SK-N-SH treated with all-trans-retinoic acid at 6 μM for 48 hours (cell line): ENCODE measurements at regions not wholly inside any gene's neighbourhood (a gene's known extent, or its start where the extent isn't known, plus 50 kb on each side); places are given as distances from the start of the nearest gene placed in this dataset.

Experiments used
- ATAC-seq: fragments of 200-7000 bp; cut with Tn5 transposase; 3 replicates; pipeline ENCODE4 v1.9.1; 2020; ENCODE audit warnings: mild to moderate bottlenecking, moderate library complexity
- ARNTL ChIP-seq: fragments of 450-650 bp; formaldehyde crosslinking; IDR thresholded peaks from 2 replicates; pipeline ENCODE4 v1.5.0; 2020; ENCODE audit warnings: low read depth, mild to moderate bottlenecking, moderate library complexity, borderline replicate concordance
- BACH2 ChIP-seq: fragments of 250-450 bp; sonication (Bioruptor Pico); IDR thresholded peaks from 2 replicates; pipeline ENCODE4 v1.9.0; 2021; ENCODE audit warnings: mild to moderate bottlenecking, borderline replicate concordance
- CSDC2 ChIP-seq: fragments of 250-450 bp; sonication (Bioruptor Pico); IDR thresholded peaks from 2 replicates; pipeline ENCODE4 v1.5.0; 2020; ENCODE audit warnings: mild to moderate bottlenecking, moderate library complexity
- ESRRG ChIP-seq: fragments of 250-450 bp; sonication (Bioruptor Pico); IDR thresholded peaks from 2 replicates; pipeline ENCODE4 v1.6.1; 2021; ENCODE audit warnings: mild to moderate bottlenecking
- ISL1 ChIP-seq: fragments of 250-450 bp; sonication (Bioruptor Pico); IDR thresholded peaks from 2 replicates; pipeline ENCODE4 v2.1.2; 2022; ENCODE audit warnings: mild to moderate bottlenecking, moderate library complexity
- OSR1 ChIP-seq: fragments of 250-450 bp; sonication (Bioruptor Pico); IDR thresholded peaks from 2 replicates; pipeline ENCODE4 v1.8.0; 2022; ENCODE audit warnings: moderate library complexity, mild to moderate bottlenecking, inconsistent platforms
- PPARA ChIP-seq: fragments of 250-450 bp; sonication (Bioruptor Pico); IDR thresholded peaks from 2 replicates; pipeline ENCODE4 v1.5.0; 2020; ENCODE audit warnings: mild to moderate bottlenecking, borderline replicate concordance
- RARB ChIP-seq: fragments of 250-450 bp; sonication (Bioruptor Pico); IDR thresholded peaks from 2 replicates; pipeline ENCODE4 v1.8.0; 2021; ENCODE audit warnings: mild to moderate bottlenecking, moderate library complexity
- SNAI2 ChIP-seq: fragments of 250-450 bp; sonication (Bioruptor Pico); IDR thresholded peaks from 2 replicates; pipeline ENCODE4 v1.5.0; 2020; ENCODE audit warnings: mild to moderate bottlenecking, moderate library complexity
- TCF4 ChIP-seq: fragments of 250-450 bp; sonication (Bioruptor Pico); IDR thresholded peaks from 2 replicates; pipeline ENCODE4 v1.8.0; 2021; ENCODE audit warnings: mild to moderate bottlenecking, moderate library complexity, borderline replicate concordance
- TOX ChIP-seq: fragments of 250-450 bp; sonication (Bioruptor Pico); IDR thresholded peaks from 2 replicates; pipeline ENCODE4 v1.8.0; 2021; ENCODE audit warnings: mild to moderate bottlenecking, moderate library complexity, borderline replicate concordance
- ZC3H10 ChIP-seq: fragments of 250-450 bp; sonication (Bioruptor Pico); IDR thresholded peaks from 2 replicates; pipeline ENCODE4 v1.5.1; 2021; ENCODE audit warnings: mild to moderate bottlenecking, moderate library complexity
- ZFP3 ChIP-seq: fragments of 250-450 bp; sonication (Bioruptor Pico); IDR thresholded peaks from 2 replicates; pipeline ENCODE4 v1.5.0; 2020; ENCODE audit warnings: mild to moderate bottlenecking, moderate library complexity
- ZFP30 ChIP-seq: fragments of 450-650 bp; formaldehyde crosslinking; IDR thresholded peaks from 2 replicates; pipeline ENCODE4 v1.5.0; 2022; ENCODE audit warnings: mild to moderate bottlenecking, moderate library complexity
- ZNF565 ChIP-seq: fragments of 450-650 bp; formaldehyde crosslinking; conservative IDR thresholded peaks from 2 replicates; pipeline ENCODE4 v1.5.0; 2020; ENCODE audit warnings: low read depth, mild to moderate bottlenecking, moderate library complexity
- ZNF70 ChIP-seq: fragments of 450-650 bp; formaldehyde crosslinking; IDR thresholded peaks from 2 replicates; pipeline ENCODE4 v1.5.0; 2020; ENCODE audit warnings: mild to moderate bottlenecking, moderate library complexity
- TF ChIP-seq, protein P1 (sequence below): fragments of 250-450 bp; sonication (Bioruptor Pico); IDR thresholded peaks from 2 replicates; pipeline ENCODE4 v1.8.0; 2021; ENCODE audit warnings: low read depth, mild to moderate bottlenecking, moderate library complexity, borderline replicate concordance
- TF ChIP-seq, protein P2 (sequence below): fragments of 250-450 bp; sonication (Bioruptor Pico); IDR thresholded peaks from 2 replicates; pipeline ENCODE4 v1.5.0; 2020; ENCODE audit warnings: mild to moderate bottlenecking, moderate library complexity
- TF ChIP-seq, protein P3 (sequence below): fragments of 250-450 bp; sonication (Bioruptor Pico); IDR thresholded peaks from 2 replicates; pipeline ENCODE4 v1.5.1; 2020; ENCODE audit warnings: low read depth, mild to moderate bottlenecking, moderate library complexity
- TF ChIP-seq, protein P4 (sequence below): fragments of 250-450 bp; sonication (Bioruptor Pico); IDR thresholded peaks from 2 replicates; pipeline ENCODE4 v1.5.1; 2021; ENCODE audit warnings: mild to moderate bottlenecking, moderate library complexity
- TF ChIP-seq, protein P5 (sequence below): fragments of 250-450 bp; sonication (Bioruptor Pico); IDR thresholded peaks from 2 replicates; pipeline ENCODE4 v1.8.0; 2020; ENCODE audit warnings: mild to moderate bottlenecking, moderate library complexity, borderline replicate concordance

DNA sequence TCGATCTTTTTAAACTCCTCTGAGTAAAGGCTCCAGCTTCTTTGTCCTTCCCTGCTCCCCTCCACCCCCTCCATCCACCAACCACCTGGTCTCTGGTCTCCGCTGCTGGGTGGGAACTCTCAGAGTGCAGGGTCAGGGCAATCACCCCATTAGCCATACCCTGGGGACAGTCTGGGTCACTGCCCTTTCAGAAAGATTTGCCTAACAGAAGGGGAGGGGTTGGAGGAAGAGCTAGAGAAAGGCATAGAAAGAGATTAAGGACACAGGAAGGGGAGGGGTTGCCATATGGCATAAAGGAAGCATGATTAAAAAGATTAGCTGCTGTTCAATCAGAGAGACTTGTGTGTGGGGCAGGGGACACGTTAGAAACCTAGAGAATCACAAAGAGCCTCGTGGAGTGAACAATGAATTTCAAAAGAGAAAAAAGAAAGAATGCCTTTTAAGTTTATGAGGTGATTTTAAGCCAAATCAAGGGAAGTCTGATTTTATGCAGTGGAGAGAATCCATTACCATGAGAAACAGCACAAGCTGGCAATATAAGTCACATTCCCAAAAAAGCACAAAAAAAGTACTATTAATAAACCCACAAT is 115.5 kb upstream of the ACSL4 start:
- TF ChIP-seq ESRRG (CRISPR knock-in tag) (no peak), PPARA (CRISPR knock-in tag) (no peak), ZFP3 (no peak), ARNTL (CRISPR knock-in tag) (no peak), BACH2 (CRISPR knock-in tag) (no peak), ZFP30 (CRISPR knock-in tag) (no peak), ZNF70 (CRISPR knock-in tag) (no peak), CSDC2 (CRISPR knock-in tag) (no peak), OSR1 (CRISPR knock-in tag) (no peak), SNAI2 (CRISPR knock-in tag) (no peak), ZC3H10 (CRISPR knock-in tag) (no peak), TOX (no peak), ZNF565 (CRISPR knock-in tag) (no peak), TCF4 (CRISPR knock-in tag) (no peak)
- TF ChIP-seq, protein P1, sequence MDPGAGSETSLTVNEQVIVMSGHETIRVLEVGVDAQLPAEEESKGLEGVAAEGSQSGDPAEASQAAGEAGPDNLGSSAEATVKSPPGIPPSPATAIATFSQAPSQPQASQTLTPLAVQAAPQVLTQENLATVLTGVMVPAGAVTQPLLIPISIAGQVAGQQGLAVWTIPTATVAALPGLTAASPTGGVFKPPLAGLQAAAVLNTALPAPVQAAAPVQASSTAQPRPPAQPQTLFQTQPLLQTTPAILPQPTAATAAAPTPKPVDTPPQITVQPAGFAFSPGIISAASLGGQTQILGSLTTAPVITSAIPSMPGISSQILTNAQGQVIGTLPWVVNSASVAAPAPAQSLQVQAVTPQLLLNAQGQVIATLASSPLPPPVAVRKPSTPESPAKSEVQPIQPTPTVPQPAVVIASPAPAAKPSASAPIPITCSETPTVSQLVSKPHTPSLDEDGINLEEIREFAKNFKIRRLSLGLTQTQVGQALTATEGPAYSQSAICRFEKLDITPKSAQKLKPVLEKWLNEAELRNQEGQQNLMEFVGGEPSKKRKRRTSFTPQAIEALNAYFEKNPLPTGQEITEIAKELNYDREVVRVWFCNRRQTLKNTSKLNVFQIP (CRISPR knock-in tag) = no peak
- TF ChIP-seq, protein P2, sequence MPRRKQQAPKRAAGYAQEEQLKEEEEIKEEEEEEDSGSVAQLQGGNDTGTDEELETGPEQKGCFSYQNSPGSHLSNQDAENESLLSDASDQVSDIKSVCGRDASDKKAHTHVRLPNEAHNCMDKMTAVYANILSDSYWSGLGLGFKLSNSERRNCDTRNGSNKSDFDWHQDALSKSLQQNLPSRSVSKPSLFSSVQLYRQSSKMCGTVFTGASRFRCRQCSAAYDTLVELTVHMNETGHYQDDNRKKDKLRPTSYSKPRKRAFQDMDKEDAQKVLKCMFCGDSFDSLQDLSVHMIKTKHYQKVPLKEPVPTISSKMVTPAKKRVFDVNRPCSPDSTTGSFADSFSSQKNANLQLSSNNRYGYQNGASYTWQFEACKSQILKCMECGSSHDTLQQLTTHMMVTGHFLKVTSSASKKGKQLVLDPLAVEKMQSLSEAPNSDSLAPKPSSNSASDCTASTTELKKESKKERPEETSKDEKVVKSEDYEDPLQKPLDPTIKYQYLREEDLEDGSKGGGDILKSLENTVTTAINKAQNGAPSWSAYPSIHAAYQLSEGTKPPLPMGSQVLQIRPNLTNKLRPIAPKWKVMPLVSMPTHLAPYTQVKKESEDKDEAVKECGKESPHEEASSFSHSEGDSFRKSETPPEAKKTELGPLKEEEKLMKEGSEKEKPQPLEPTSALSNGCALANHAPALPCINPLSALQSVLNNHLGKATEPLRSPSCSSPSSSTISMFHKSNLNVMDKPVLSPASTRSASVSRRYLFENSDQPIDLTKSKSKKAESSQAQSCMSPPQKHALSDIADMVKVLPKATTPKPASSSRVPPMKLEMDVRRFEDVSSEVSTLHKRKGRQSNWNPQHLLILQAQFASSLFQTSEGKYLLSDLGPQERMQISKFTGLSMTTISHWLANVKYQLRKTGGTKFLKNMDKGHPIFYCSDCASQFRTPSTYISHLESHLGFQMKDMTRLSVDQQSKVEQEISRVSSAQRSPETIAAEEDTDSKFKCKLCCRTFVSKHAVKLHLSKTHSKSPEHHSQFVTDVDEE = no peak
- TF ChIP-seq, protein P3, sequence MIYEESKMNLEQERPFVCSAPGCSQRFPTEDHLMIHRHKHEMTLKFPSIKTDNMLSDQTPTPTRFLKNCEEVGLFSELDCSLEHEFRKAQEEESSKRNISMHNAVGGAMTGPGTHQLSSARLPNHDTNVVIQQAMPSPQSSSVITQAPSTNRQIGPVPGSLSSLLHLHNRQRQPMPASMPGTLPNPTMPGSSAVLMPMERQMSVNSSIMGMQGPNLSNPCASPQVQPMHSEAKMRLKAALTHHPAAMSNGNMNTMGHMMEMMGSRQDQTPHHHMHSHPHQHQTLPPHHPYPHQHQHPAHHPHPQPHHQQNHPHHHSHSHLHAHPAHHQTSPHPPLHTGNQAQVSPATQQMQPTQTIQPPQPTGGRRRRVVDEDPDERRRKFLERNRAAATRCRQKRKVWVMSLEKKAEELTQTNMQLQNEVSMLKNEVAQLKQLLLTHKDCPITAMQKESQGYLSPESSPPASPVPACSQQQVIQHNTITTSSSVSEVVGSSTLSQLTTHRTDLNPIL = no peak
- TF ChIP-seq, protein P4, sequence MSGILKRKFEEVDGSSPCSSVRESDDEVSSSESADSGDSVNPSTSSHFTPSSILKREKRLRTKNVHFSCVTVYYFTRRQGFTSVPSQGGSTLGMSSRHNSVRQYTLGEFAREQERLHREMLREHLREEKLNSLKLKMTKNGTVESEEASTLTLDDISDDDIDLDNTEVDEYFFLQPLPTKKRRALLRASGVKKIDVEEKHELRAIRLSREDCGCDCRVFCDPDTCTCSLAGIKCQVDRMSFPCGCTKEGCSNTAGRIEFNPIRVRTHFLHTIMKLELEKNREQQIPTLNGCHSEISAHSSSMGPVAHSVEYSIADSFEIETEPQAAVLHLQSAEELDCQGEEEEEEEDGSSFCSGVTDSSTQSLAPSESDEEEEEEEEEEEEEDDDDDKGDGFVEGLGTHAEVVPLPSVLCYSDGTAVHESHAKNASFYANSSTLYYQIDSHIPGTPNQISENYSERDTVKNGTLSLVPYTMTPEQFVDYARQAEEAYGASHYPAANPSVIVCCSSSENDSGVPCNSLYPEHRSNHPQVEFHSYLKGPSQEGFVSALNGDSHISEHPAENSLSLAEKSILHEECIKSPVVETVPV = no peak
- ATAC-seq = no peak

DNA sequence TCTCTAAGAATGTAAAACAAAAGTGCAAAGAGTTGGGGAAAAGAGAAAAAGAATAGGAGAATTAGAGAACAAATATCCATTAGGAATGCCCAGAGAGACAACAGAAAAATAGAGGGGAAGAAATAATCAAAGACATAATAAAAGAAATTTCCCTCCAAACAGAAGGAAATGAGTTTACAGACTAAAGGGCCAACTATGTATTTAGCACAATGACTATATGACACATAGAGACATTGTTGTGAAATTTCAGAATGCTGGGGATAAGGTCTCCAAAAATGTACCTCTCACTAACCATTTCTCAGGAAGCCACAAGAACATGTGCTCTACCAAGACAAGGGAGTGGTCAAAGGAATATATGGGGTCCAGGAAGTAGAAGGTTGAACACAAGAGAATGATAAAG is 121.0 kb upstream of the ACSL4 start:
- no peak for ATAC-seq
- TF ChIP-seq TCF4 (CRISPR knock-in tag) (no peak), ISL1 (CRISPR knock-in tag) (no peak), ESRRG (CRISPR knock-in tag) (no peak), PPARA (CRISPR knock-in tag) (no peak), OSR1 (CRISPR knock-in tag) (no peak), ZNF70 (CRISPR knock-in tag) (no peak)
- TF ChIP-seq, protein P5, sequence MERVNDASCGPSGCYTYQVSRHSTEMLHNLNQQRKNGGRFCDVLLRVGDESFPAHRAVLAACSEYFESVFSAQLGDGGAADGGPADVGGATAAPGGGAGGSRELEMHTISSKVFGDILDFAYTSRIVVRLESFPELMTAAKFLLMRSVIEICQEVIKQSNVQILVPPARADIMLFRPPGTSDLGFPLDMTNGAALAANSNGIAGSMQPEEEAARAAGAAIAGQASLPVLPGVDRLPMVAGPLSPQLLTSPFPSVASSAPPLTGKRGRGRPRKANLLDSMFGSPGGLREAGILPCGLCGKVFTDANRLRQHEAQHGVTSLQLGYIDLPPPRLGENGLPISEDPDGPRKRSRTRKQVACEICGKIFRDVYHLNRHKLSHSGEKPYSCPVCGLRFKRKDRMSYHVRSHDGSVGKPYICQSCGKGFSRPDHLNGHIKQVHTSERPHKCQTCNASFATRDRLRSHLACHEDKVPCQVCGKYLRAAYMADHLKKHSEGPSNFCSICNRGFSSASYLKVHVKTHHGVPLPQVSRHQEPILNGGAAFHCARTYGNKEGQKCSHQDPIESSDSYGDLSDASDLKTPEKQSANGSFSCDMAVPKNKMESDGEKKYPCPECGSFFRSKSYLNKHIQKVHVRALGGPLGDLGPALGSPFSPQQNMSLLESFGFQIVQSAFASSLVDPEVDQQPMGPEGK (CRISPR knock-in tag) = no peak
- TF ChIP-seq, all 23 proteins: peak for 0

DNA sequence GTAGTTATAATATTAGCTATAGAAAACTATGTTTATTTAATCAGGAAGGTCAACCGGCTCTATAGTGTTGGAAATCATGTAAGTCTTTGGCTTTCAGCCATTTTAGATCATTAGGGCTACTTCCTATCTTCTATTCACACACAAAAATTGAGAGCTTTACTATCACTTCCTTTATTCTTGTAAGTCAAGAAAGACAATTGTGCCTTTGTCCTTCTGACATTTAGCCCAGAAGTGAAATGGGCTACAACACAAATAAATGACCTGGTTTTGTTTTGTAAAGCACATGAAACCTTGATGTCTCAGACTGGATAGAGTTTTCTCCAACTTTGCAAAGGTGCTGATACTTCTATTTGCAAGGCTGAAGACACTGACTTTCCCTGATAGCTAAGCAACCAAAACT is 122.4 kb upstream of the ACSL4 start:
- no peak for ATAC-seq
- no peak for TF ChIP-seq ESRRG (CRISPR knock-in tag)
- TF ChIP-seq, protein P3 = no peak
- no peak for TF ChIP-seq TOX
- TF ChIP-seq ISL1 (CRISPR knock-in tag) = no peak
- TF ChIP-seq, protein P4 = no peak
- TF ChIP-seq RARB (CRISPR knock-in tag) = no peak
- TF ChIP-seq, protein P5 (CRISPR knock-in tag) = no peak
- no peak for TF ChIP-seq ZFP3
- TF ChIP-seq ZNF70 (CRISPR knock-in tag) = no peak
- no peak for TF ChIP-seq BACH2 (CRISPR knock-in tag)
- TF ChIP-seq ZC3H10 (CRISPR knock-in tag) = no peak
